HepG2 (cell line): ENCODE measurements at regions not wholly inside any gene's neighbourhood (a gene's known extent, or its start where the extent isn't known, plus 50 kb on each side); places are given as distances from the start of the nearest gene placed in this dataset.

Experiments
- ATAC-seq: fragments of 200-7000 bp; cut with Tn5 transposase; 3 replicates; pipeline ENCODE4 v1.9.1; 2020; ENCODE audit warnings: mild to moderate bottlenecking, moderate library complexity
- BruUV-seq: library from RNA; stranded (reverse); fragments of 400-500 nt; replicated peaks from 2 replicates; lab custom pipeline; 2021; lab: Mats Ljungman, UMichigan
- CTCF ChIA-PET: fragments of 300-600 bp; formaldehyde crosslinking; extraction: SDS; loops from one replicate; lab custom pipeline; 2021; ENCODE audit warnings: low total read pairs, inconsistent platforms, low intra/inter-chr PET ratio; lab: Yijun Ruan, JAX
- POLR2A ChIA-PET: fragments of 350-600 bp; sonication (Branson Sonifier 250); formaldehyde crosslinking; loops from one replicate; lab custom pipeline; 2020; ENCODE audit warnings: antibody characterized with exemption, inconsistent platforms; lab: Yijun Ruan, JAX
- DNase-seq: peaks from one replicate; pipeline ENCODE4 v3.0.0-alpha.2; 2015; ENCODE audit warnings: low spot score
- FAIRE-seq: peaks from 3 replicates; lab custom pipeline; 2011; peaks lifted over from hg19 to GRCh38; lab: Jason Lieb, UNC
- H2AFZ ChIP-seq: one replicate; pipeline ENCODE4 v1.6.1; 2011; ENCODE audit warnings: low read length, inconsistent platforms
- H3K27ac ChIP-seq: fragments of 300-600 bp; 3 replicates; pipeline ENCODE4 v1.8.0; 2011; ENCODE audit warnings: mixed run types, mild to moderate bottlenecking, mixed read lengths, low read length, inconsistent platforms; ENCODE audit not compliant: insufficient read depth; ENCODE audit errors: extremely low read length
- H3K27me3 ChIP-seq, 2 experiments: fragments of 200-600 bp in 1 of 2; 2 replicates in 1 of 2; 3 replicates in 1 of 2; pipeline versions ENCODE4 v1.6.0 to v1.8.0; 2011; ENCODE audit warnings: low read length in 2 of 2, mild to moderate bottlenecking in 2 of 2, moderate library complexity in 2 of 2, inconsistent platforms in 1 of 2; ENCODE audit not compliant: insufficient read depth in 2 of 2, control insufficient read depth in 1 of 2
- H3K36me3 ChIP-seq, 2 experiments: fragments of 200-600 bp in 1 of 2; replicated peaks in 1 of 2; 2 replicates in 1 of 2; 3 replicates in 1 of 2; pipeline versions ENCODE4 v1.5.1 to v1.8.0; 2011; ENCODE audit warnings: low read length in 2 of 2, inconsistent platforms in 1 of 2; ENCODE audit not compliant: insufficient read depth in 2 of 2, control insufficient read depth in 1 of 2
- H3K4me1 ChIP-seq: 2 replicates; pipeline ENCODE4 v1.5.1; 2012; ENCODE audit warnings: low read length, inconsistent platforms; ENCODE audit not compliant: insufficient read depth
- H3K4me2 ChIP-seq: 2 replicates; pipeline ENCODE4 v1.6.0; 2011; ENCODE audit warnings: low read depth, low read length, inconsistent platforms
- H3K4me3 ChIP-seq, 3 experiments: fragments of 200-600 bp in 1 of 3; sonication (generic), shearing (Covaris generic) in 1 of 3; replicated peaks in 1 of 3; 2 replicates each; pipeline ENCODE4 v1.5.1; 2011 to 2016; ENCODE audit warnings: low read length in 3 of 3, inconsistent platforms in 2 of 3, low read depth in 2 of 3, mild to moderate bottlenecking in 2 of 3, control low read depth in 1 of 3, mixed read lengths in 1 of 3; ENCODE audit not compliant: insufficient read depth in 1 of 3
- H3K79me2 ChIP-seq: one replicate; pipeline ENCODE4 v1.6.1; 2011; ENCODE audit warnings: low read length, inconsistent platforms; ENCODE audit not compliant: insufficient read depth
- H3K9ac ChIP-seq: 2 replicates; pipeline ENCODE4 v1.6.0; 2011; ENCODE audit warnings: mild to moderate bottlenecking, low read depth, low read length, inconsistent platforms; ENCODE audit not compliant: insufficient read depth
- H3K9me3 ChIP-seq: 2 replicates; pipeline ENCODE4 v1.5.1; 2012; ENCODE audit warnings: mild to moderate bottlenecking, low read length
- H4K20me1 ChIP-seq: 2 replicates; pipeline ENCODE4 v1.6.0; 2011; ENCODE audit warnings: inconsistent platforms, mild to moderate bottlenecking, low read length, moderate library complexity; ENCODE audit not compliant: insufficient read depth
- BCL6 ChIP-seq: IDR thresholded peaks from 2 replicates; pipeline ENCODE4 v1.6.1; 2016; ENCODE audit warnings: missing genetic modification reagents, missing compliant biosample characterization
- BORCS8-MEF2B ChIP-seq: sonication (generic); formaldehyde crosslinking; IDR thresholded peaks from 2 replicates; pipeline ENCODE4 v1.8.0; 2022; ENCODE audit warnings: mild to moderate bottlenecking, missing genetic modification reagents
- CERS6 ChIP-seq: sonication (generic); formaldehyde crosslinking; IDR thresholded peaks from 2 replicates; pipeline ENCODE4 v1.5.0; 2020; ENCODE audit warnings: missing genetic modification reagents
- DNMT3B ChIP-seq: conservative IDR thresholded peaks from 2 replicates; pipeline ENCODE4 v1.6.1; 2016; ENCODE audit warnings: missing biosample characterization, control low read depth
- ELF1 ChIP-seq: sonication (generic); formaldehyde crosslinking; IDR thresholded peaks from 2 replicates; pipeline ENCODE4 v1.4.0; 2020; ENCODE audit warnings: missing genetic modification reagents
- FIP1L1 ChIP-seq: fragments of 200-400 bp; formaldehyde crosslinking; IDR thresholded peaks from 2 replicates; pipeline ENCODE4 v1.6.1; 2018; ENCODE audit warnings: low read depth, mild to moderate bottlenecking, low read length, moderate library complexity, borderline replicate concordance; ENCODE audit not compliant: insufficient read depth
- GABPA ChIP-seq, 2 experiments: IDR thresholded peaks; 2 replicates each; pipeline ENCODE4 v1.6.1; 2011 to 2016; ENCODE audit warnings: low read depth in 2 of 2, low read length in 1 of 2, missing biosample characterization in 1 of 2, missing genetic modification characterization in 1 of 2
- HNF4A ChIP-seq: sonication (generic); formaldehyde crosslinking; IDR thresholded peaks from 2 replicates; pipeline ENCODE4 v1.4.0; 2020; ENCODE audit warnings: missing genetic modification reagents
- MXD4 ChIP-seq: IDR thresholded peaks from 2 replicates; pipeline ENCODE4 v1.6.1; 2016; ENCODE audit warnings: mild to moderate bottlenecking, missing biosample characterization, missing genetic modification reagents
- REL ChIP-seq: sonication (generic); formaldehyde crosslinking; conservative IDR thresholded peaks from 2 replicates; pipeline ENCODE4 v1.8.0; 2022; ENCODE audit warnings: mild to moderate bottlenecking, missing genetic modification reagents, moderate library complexity
- SKI ChIP-seq: fragments of 450-650 bp; IDR thresholded peaks from one replicate; pipeline ENCODE4 v1.6.1; 2018; ENCODE audit warnings: mild to moderate bottlenecking; ENCODE audit not compliant: partially characterized antibody
- ZBTB37 ChIP-seq: sonication (generic); formaldehyde crosslinking; IDR thresholded peaks from 2 replicates; pipeline ENCODE4 v1.4.0; 2020; ENCODE audit warnings: mild to moderate bottlenecking, missing genetic modification reagents
- ZC3H13 ChIP-seq: sonication (generic); formaldehyde crosslinking; IDR thresholded peaks from 2 replicates; pipeline ENCODE4 v1.8.1; 2023; ENCODE audit warnings: mild to moderate bottlenecking, missing genetic modification reagents, moderate library complexity
- ZNF101 ChIP-seq: sonication (generic); formaldehyde crosslinking; IDR thresholded peaks from 2 replicates; pipeline ENCODE4 v1.4.0; 2020; ENCODE audit warnings: mild to moderate bottlenecking, low read depth, missing genetic modification reagents, borderline replicate concordance
- ZNF225 ChIP-seq: sonication (generic); formaldehyde crosslinking; IDR thresholded peaks from 2 replicates; pipeline ENCODE4 v1.4.0; 2020; ENCODE audit warnings: mild to moderate bottlenecking, missing genetic modification reagents
- ZNF326 ChIP-seq: sonication (generic); formaldehyde crosslinking; IDR thresholded peaks from 2 replicates; pipeline ENCODE4 v1.4.0; 2020; ENCODE audit warnings: missing genetic modification reagents, borderline replicate concordance
- ZNF343 ChIP-seq: sonication (generic); formaldehyde crosslinking; IDR thresholded peaks from 2 replicates; pipeline ENCODE4 v1.4.0; 2020; ENCODE audit warnings: mild to moderate bottlenecking, missing genetic modification reagents
- ZNF367 ChIP-seq: sonication (generic); formaldehyde crosslinking; IDR thresholded peaks from 2 replicates; pipeline ENCODE4 v1.4.0; 2020; ENCODE audit warnings: missing genetic modification reagents, borderline replicate concordance
- ZNF530 ChIP-seq: sonication (generic); formaldehyde crosslinking; IDR thresholded peaks from 2 replicates; pipeline ENCODE4 v1.5.0; 2020; ENCODE audit warnings: low read depth, mild to moderate bottlenecking, missing genetic modification reagents
- ZNF543 ChIP-seq: sonication (generic); formaldehyde crosslinking; IDR thresholded peaks from 2 replicates; pipeline ENCODE4 v1.4.0; 2020; ENCODE audit warnings: mild to moderate bottlenecking, missing genetic modification reagents
- ZNF577 ChIP-seq: sonication (generic); formaldehyde crosslinking; IDR thresholded peaks from 2 replicates; pipeline ENCODE4 v1.4.0; 2020; ENCODE audit warnings: mild to moderate bottlenecking, low read depth, missing genetic modification reagents, borderline replicate concordance
- ZNF670 ChIP-seq: sonication (generic); formaldehyde crosslinking; IDR thresholded peaks from 2 replicates; pipeline ENCODE4 v1.8.0; 2022; ENCODE audit warnings: mild to moderate bottlenecking, missing genetic modification reagents, borderline replicate concordance
- ZNF790 ChIP-seq: sonication (generic); formaldehyde crosslinking; IDR thresholded peaks from 2 replicates; pipeline ENCODE4 v1.8.0; 2022; ENCODE audit warnings: missing genetic modification reagents, mild to moderate bottlenecking, borderline replicate concordance
- WGBS: methylation state at CpG from one replicate; pipeline ENCODE4 v1.1.6; 2017; ENCODE audit warnings: low lambda C conversion rate; 5-methylcytosine and 5-hydroxymethylcytosine counted together
- in situ Hi-C: cut with HindIII; loops from 2 replicates; pipeline ENCODE4 v1.10.0; 2017; ENCODE audit warnings: low pct_unique_long_range_greater_than_20kb; ENCODE audit not compliant: extremely low pct_ligation_motif_present
- intact Hi-C: fragments of 100-400 bp; cut with micrococcal nuclease; formaldehyde crosslinking; loops from one replicate; pipeline ENCODE4 v1.10.0; 2022; ENCODE audit not compliant: unreplicated experiment

GRCh38 chr3:17845026-17845812 lies 102.8 kb upstream of the TBC1D5 start (continued):
- TF ChIP-seq REL (no peak), ZNF543 (CRISPR knock-in tag) (no peak), HNF4A (CRISPR knock-in tag) (no peak), ZNF367 (CRISPR knock-in tag) (no peak), ZNF530 (CRISPR knock-in tag) (no peak)

DNA sequence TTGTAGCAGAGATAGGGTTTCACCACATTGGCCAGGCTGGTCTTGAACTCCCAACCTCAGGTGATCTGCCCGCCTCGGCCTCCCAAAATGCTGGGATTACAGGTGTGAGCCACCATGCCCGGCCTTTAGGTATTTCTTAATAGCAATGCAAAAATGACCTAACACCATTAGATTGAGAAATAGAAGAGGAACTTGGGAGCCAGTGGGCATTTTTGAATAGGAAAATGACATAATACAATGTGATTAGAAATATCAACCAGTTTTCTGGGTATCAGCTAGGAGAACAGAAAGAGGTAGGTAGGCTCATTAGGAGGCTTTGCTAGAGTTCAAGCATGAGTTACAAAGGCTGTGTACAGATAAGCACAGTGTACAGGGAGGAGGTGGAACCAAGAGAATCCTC lies 101.8 kb upstream of the TBC1D5 start:
- Histone ChIP-seq H3K4me2 (no peak overlapping the region), H2AFZ (no peak overlapping the region), H3K9ac (no peak overlapping the region), H3K4me1 (no peaks in the 10 kb centered on the region), H3K27ac (no peak overlapping the region), H3K36me3 (no peaks in the 10 kb centered on the region), H3K27me3 (no peaks in the 10 kb centered on the region; a peak in 1 of 5 replicates), H3K79me2 (no peaks in the 10 kb centered on the region), H4K20me1 (no peaks in the 10 kb centered on the region), H3K9me3 (no peaks in the 10 kb centered on the region), H3K4me3 (no peak overlapping the region)
- FAIRE-seq (no peak), ATAC-seq (no peak), DNase-seq (no peak)
- 37% methylated on average over 3 of the region's 3 CpGs for WGBS
- CTCF ChIA-PET, result no interaction called here
- intact Hi-C loops, result loop anchor here (5.0 kb wide), 2 partner anchors 587 to 1242 kb away; no protein-coding TSS in a partner anchor
- POLR2A ChIA-PET, result no interaction called here
- in situ Hi-C loops, result loop anchor here (25.0 kb wide), 1 partner anchor 1257 kb away; no protein-coding TSS in a partner anchor
- BruUV-seq, result no TSS peak
- TF ChIP-seq ZC3H13 (CRISPR knock-in tag), result no peak
- TF ChIP-seq BCL6 (CRISPR knock-in tag), result no peak
- no peak for TF ChIP-seq BORCS8-MEF2B (CRISPR knock-in tag)
- TF ChIP-seq CERS6, result no peak
- no peak for TF ChIP-seq ZNF577
- no peak for TF ChIP-seq ZNF670 (CRISPR knock-in tag)
- TF ChIP-seq GABPA (IDR thresholded peaks at IDR 0.05; ENCODE audit: low read depth, low read length), result no peak
- TF ChIP-seq GABPA (CRISPR knock-in tag; IDR thresholded peaks at IDR 0.05; ENCODE audit: low read depth), result no peak
- TF ChIP-seq ZNF225, result no peak
- no peak for TF ChIP-seq ELF1 (CRISPR knock-in tag)
- no peak for TF ChIP-seq ZBTB37
- TF ChIP-seq MXD4 (CRISPR knock-in tag), result no peak
- TF ChIP-seq SKI, result no peak
- TF ChIP-seq ZNF790 (CRISPR knock-in tag), result no peak
- no peak for TF ChIP-seq ZNF101 (CRISPR knock-in tag)
- TF ChIP-seq ZNF326, result no peak
- TF ChIP-seq FIP1L1, result no peak
- no peak for TF ChIP-seq DNMT3B (CRISPR knock-in tag)
- no peak for TF ChIP-seq ZNF343 (CRISPR knock-in tag)
